Testis (tissue), 2 donors: ENCODE measurements at regions not wholly inside any gene's neighbourhood (a gene's known extent, or its start where the extent isn't known, plus 50 kb on each side); places are given as distances from the start of the nearest gene placed in this dataset.

Source experiments
- DNase-seq: peaks from one replicate; pipeline ENCODE4 v3.0.0-alpha.2; 2019
- H3K27ac ChIP-seq, 2 donors: fragments of 200-600 bp; sonication (generic); one replicate each; pipeline ENCODE4 v1.5.1; 2019
- H3K27me3 ChIP-seq: fragments of 200-600 bp; sonication (generic); one replicate; pipeline ENCODE4 v1.5.1; 2019
- H3K36me3 ChIP-seq: fragments of 200-600 bp; sonication (generic); one replicate; pipeline ENCODE4 v1.5.1; 2017; ENCODE audit warnings: low read depth; ENCODE audit errors: missing control alignments
- H3K4me1 ChIP-seq: fragments of 200-600 bp; sonication (generic); one replicate; pipeline ENCODE4 v1.5.1; 2019
- H3K4me3 ChIP-seq, 2 donors: fragments of 200-600 bp; sonication (generic); one replicate each; pipeline ENCODE4 v1.5.1; 2017 to 2019
- H3K9me3 ChIP-seq: fragments of 200-600 bp; sonication (generic); one replicate; pipeline ENCODE4 v1.5.1; 2017
- CTCF ChIP-seq, 3 experiments: fragments of 450-650 bp in 2 of 3; fragments of 200-600 bp in 1 of 3; sonication (generic) in 1 of 3; IDR thresholded peaks; one replicate each; pipeline ENCODE4 v1.5.1; 2016 to 2019; ENCODE audit warnings: antibody characterized with exemption in 3 of 3, mild to moderate bottlenecking in 2 of 3, moderate library complexity in 1 of 3
- POLR2A ChIP-seq: fragments of 450-650 bp; IDR thresholded peaks from one replicate; pipeline ENCODE4 v1.6.1; 2017; ENCODE audit warnings: antibody characterized with exemption, mild to moderate bottlenecking, moderate library complexity
- WGBS, 2 donors: methylation state at CpG; one replicate each; pipeline ENCODE4 v1.1.5; 2018; 5-methylcytosine and 5-hydroxymethylcytosine counted together
- intact Hi-C: fragments of 100-400 bp; cut with DNase I; formaldehyde crosslinking; loops from one replicate; pipeline ENCODE4 v1.15.1; 2023; ENCODE audit warnings: low total_unique reads

- H3K9me3 ChIP-seq = no peaks in the 10 kb centered on the region
- H3K27me3 ChIP-seq = no peaks in the 10 kb centered on the region
- TF ChIP-seq POLR2A (no peak), CTCF (IDR thresholded peaks at IDR 0.05) (no peak)
- H3K27ac ChIP-seq = no peak overlapping the region
- no peaks in the 10 kb centered on the region for H3K4me1 ChIP-seq
- intact Hi-C loops = no loop called here
- no peak for DNase-seq
- H3K36me3 ChIP-seq = no peaks in the 10 kb centered on the region
- H3K4me3 ChIP-seq = no peak overlapping the region
Measured at GRCh38 chr4:77399831-77400230, 205.8 kb upstream of the CXCL13 start.

- Histone ChIP-seq H3K4me1 (no peaks in the 10 kb centered on the region), H3K4me3 (no peak overlapping the region), H3K27me3 (no peaks in the 10 kb centered on the region), H3K27ac (no peak overlapping the region), H3K36me3 (no peaks in the 10 kb centered on the region), H3K9me3 (no peaks in the 10 kb centered on the region)
- intact Hi-C loops = no loop called here
- WGBS, 2 donors = 30 to 40% methylated on average over 3 of the region's 3 CpGs
- DNase-seq = no peak
- TF ChIP-seq POLR2A = no peak
- TF ChIP-seq CTCF (IDR thresholded peaks at IDR 0.05) = no peak
Measured at GRCh38 chr4:77413766-77414165, 191.9 kb upstream of the CXCL13 start.

- intact Hi-C loops = no loop called here
- no peaks in the 10 kb centered on the region for H3K27me3 ChIP-seq
- H3K4me3 ChIP-seq = no peak overlapping the region
- H3K9me3 ChIP-seq = no peaks in the 10 kb centered on the region
- no peak for DNase-seq
- no peak for TF ChIP-seq POLR2A
- no peak for TF ChIP-seq CTCF (IDR thresholded peaks at IDR 0.05)
- no peaks in the 10 kb centered on the region for H3K4me1 ChIP-seq
- no peak overlapping the region for H3K27ac ChIP-seq
- no peaks in the 10 kb centered on the region for H3K36me3 ChIP-seq
Measured at GRCh38 chr4:77415689-77416088, 189.9 kb upstream of the CXCL13 start.

- intact Hi-C loops = no loop called here
- Histone ChIP-seq H3K36me3 (no peaks in the 10 kb centered on the region), H3K27ac (no peak overlapping the region), H3K27me3 (no peaks in the 10 kb centered on the region), H3K4me3 (no peak overlapping the region), H3K4me1 (no peaks in the 10 kb centered on the region), H3K9me3 (no peaks in the 10 kb centered on the region)
- TF ChIP-seq POLR2A (no peak), CTCF (IDR thresholded peaks at IDR 0.05) (no peak)
- DNase-seq = peak; percentile 26
- WGBS, 2 donors = 70 to 74% methylated on average over 1 of the region's 1 CpG
Measured at GRCh38 chr4:77418333-77418732, 187.3 kb upstream of the CXCL13 start.

- Histone ChIP-seq H3K4me3 (no peak overlapping the region), H3K27ac (no peak overlapping the region), H3K36me3 (no peaks in the 10 kb centered on the region), H3K4me1 (peaks cover 29% of the 10 kb centered on the region), H3K27me3 (no peaks in the 10 kb centered on the region), H3K9me3 (no peaks in the 10 kb centered on the region)
- intact Hi-C loops = no loop called here
- no peak for TF ChIP-seq POLR2A
- TF ChIP-seq CTCF (IDR thresholded peaks at IDR 0.05) = no peak
- no peak for DNase-seq
- 88 to 90% methylated on average over 4 of the region's 4 CpGs for WGBS, 2 donors
Measured at GRCh38 chr4:77430847-77431246, 174.8 kb upstream of the CXCL13 start.
